Esophagus muscularis mucosa (tissue), 4 donors: ENCODE measurements at regions not wholly inside any gene's neighbourhood (a gene's known extent, or its start where the extent isn't known, plus 50 kb on each side); places are given as distances from the start of the nearest gene placed in this dataset.

Experiments used
- DNase-seq: peaks from one replicate; pipeline ENCODE4 v3.0.0-alpha.2; 2017; ENCODE audit errors: extremely low spot score
- H3K27ac ChIP-seq, 4 donors: fragments of 200-600 bp; sonication (generic); replicated peaks in 1 of 4; 1 replicate in 3 of 4; 2 replicates in 1 of 4; pipeline ENCODE4 v1.5.1; 2016 to 2019; ENCODE audit warnings: mild to moderate bottlenecking in 1 of 4
- H3K27me3 ChIP-seq, 4 donors: fragments of 200-600 bp; sonication (generic); one replicate each; pipeline versions ENCODE4 v1.5.1 to v1.6.0; 2016 to 2019
- H3K36me3 ChIP-seq, 4 donors: fragments of 200-600 bp; sonication (generic); one replicate each; pipeline ENCODE4 v1.5.1; 2016 to 2019
- H3K4me1 ChIP-seq, 4 donors: fragments of 200-600 bp; sonication (generic); one replicate each; pipeline ENCODE4 v1.5.1; 2016 to 2019
- H3K4me3 ChIP-seq, 4 donors: fragments of 200-600 bp; sonication (generic); 1 replicate in 2 of 4; 2 replicates in 2 of 4; pipeline ENCODE4 v1.5.1; 2016 to 2019; ENCODE audit warnings: mild to moderate bottlenecking in 4 of 4, moderate library complexity in 1 of 4
- H3K9me3 ChIP-seq, 4 donors: fragments of 200-600 bp; sonication (generic); 1 replicate in 3 of 4; 2 replicates in 1 of 4; pipeline ENCODE4 v1.5.1; 2016 to 2019
- EP300 ChIP-seq: sonication (generic); formaldehyde crosslinking; IDR thresholded peaks from one replicate; pipeline ENCODE4 v1.6.1; 2017; ENCODE audit warnings: antibody characterized with exemption
- POLR2A ChIP-seq: fragments of 450-650 bp; IDR thresholded peaks from one replicate; pipeline ENCODE4 v1.6.1; 2017; ENCODE audit warnings: antibody characterized with exemption, moderate library complexity, mild to moderate bottlenecking, low read depth
- POLR2AphosphoS5 ChIP-seq, 2 donors: sonication (generic); formaldehyde crosslinking; IDR thresholded peaks; one replicate each; pipeline ENCODE4 v1.6.1; 2017; ENCODE audit warnings: antibody characterized with exemption in 2 of 2
- WGBS: methylation state at CpG from one replicate; pipeline ENCODE4 v1.1.5; 2018; 5-methylcytosine and 5-hydroxymethylcytosine counted together
- intact Hi-C: fragments of 100-400 bp; cut with DNase I; formaldehyde crosslinking; loops from one replicate; pipeline ENCODE4 v1.15.1; 2023
- TF ChIP-seq, protein P1 (sequence below), 3 experiments: fragments of 200-600 bp in 2 of 3; fragments of 450-650 bp in 1 of 3; sonication (generic) in 2 of 3; IDR thresholded peaks; one replicate each; pipeline ENCODE4 v1.5.1; 2017 to 2019; ENCODE audit warnings: antibody characterized with exemption in 3 of 3, mild to moderate bottlenecking in 2 of 3, moderate library complexity in 1 of 3

DNA sequence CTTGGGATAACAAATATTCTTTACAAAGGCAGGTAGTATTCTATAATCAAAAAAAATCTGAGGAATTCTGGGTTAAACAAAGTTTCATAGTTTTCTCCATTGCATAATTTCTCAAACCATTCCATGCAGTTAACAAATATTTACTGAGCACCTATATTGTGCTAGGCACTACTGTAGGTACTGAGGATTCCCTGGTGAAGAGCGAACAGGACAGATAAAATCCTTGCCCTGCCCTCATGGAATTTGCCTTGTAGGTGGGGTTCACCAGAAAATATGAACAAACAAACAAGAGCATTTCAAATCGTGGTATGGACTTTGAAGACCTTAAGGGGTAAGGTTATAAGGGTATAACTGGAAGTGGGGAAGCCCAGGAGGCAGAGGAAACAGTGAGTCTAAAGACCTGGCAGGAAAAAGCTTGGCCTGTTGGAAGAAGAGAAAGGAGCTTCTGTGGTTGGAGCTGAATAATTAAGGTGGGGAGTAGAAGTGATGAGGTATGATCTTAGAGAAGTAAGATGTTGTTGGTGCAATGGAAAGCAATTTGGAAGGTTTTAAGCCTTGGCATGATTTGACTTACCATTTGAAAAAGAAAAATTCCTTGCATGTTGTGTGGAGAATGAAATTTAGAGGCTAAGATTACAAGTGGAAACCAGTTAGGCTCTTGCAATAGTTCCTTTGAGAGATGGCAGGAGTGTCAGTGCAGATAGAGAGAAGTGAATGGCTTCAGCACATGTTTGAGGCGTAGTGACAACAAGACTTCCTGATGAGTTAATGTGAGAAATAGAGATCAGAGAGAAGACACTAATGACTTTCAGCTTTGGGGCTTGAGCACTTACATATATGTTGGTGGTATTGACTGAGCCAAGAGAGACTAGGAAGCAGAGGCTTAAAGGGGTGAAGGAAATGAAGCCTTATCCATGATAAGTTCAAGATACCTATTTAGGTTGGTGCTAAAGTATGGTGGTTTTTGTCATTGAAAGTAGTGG, 55.7 kb upstream of the PICALM start:
- WGBS = 88% methylated on average over 3 of the region's 3 CpGs
- intact Hi-C loops = loop anchor here (10.0 kb wide), 1 partner anchor 60 kb away; the partner anchor contains the start of gene PICALM
- H3K27ac ChIP-seq = no peak overlapping the region
- no peak overlapping the region for H3K4me3 ChIP-seq
- no peaks in the 10 kb centered on the region for H3K27me3 ChIP-seq
- no peaks in the 10 kb centered on the region for H3K36me3 ChIP-seq
- no peak for DNase-seq
- H3K4me1 ChIP-seq = peaks cover 0 to 11% (median 7%) of the 10 kb centered on the region in 4 donors
- H3K9me3 ChIP-seq = no peaks in the 10 kb centered on the region
- TF ChIP-seq POLR2AphosphoS5 (IDR thresholded peaks at IDR 0.05) = no peak
- TF ChIP-seq POLR2A = no peak
- TF ChIP-seq, protein P1, sequence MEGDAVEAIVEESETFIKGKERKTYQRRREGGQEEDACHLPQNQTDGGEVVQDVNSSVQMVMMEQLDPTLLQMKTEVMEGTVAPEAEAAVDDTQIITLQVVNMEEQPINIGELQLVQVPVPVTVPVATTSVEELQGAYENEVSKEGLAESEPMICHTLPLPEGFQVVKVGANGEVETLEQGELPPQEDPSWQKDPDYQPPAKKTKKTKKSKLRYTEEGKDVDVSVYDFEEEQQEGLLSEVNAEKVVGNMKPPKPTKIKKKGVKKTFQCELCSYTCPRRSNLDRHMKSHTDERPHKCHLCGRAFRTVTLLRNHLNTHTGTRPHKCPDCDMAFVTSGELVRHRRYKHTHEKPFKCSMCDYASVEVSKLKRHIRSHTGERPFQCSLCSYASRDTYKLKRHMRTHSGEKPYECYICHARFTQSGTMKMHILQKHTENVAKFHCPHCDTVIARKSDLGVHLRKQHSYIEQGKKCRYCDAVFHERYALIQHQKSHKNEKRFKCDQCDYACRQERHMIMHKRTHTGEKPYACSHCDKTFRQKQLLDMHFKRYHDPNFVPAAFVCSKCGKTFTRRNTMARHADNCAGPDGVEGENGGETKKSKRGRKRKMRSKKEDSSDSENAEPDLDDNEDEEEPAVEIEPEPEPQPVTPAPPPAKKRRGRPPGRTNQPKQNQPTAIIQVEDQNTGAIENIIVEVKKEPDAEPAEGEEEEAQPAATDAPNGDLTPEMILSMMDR (IDR thresholded peaks at IDR 0.05) = no peak
- TF ChIP-seq EP300 = no peak

GRCh38 chr11:86122773-86123172, 53.9 kb upstream of the PICALM start:
- Histone ChIP-seq H3K27ac (no peak overlapping the region), H3K27me3 (no peaks in the 10 kb centered on the region), H3K4me1 (peaks cover 0 to 27% (median 21%) of the 10 kb centered on the region in 4 donors), H3K36me3 (no peaks in the 10 kb centered on the region), H3K4me3 (no peak overlapping the region), H3K9me3 (no peaks in the 10 kb centered on the region)
- WGBS = 100% methylated on average over 1 of the region's 1 CpG
- DNase-seq = no peak
- intact Hi-C loops = loop anchor here (10.0 kb wide), 1 partner anchor 58 kb away; the partner anchor contains the start of gene PICALM
- TF ChIP-seq POLR2A (no peak), EP300 (no peak), POLR2AphosphoS5 (IDR thresholded peaks at IDR 0.05) (no peak)
- TF ChIP-seq, protein P1 (IDR thresholded peaks at IDR 0.05) = no peak

GRCh38 chr11:86120807-86121206, 51.9 kb upstream of the PICALM start:
- H3K36me3 ChIP-seq = no peaks in the 10 kb centered on the region
- 97% methylated on average over 2 of the region's 2 CpGs for WGBS
- H3K27me3 ChIP-seq = no peaks in the 10 kb centered on the region
- no peak for DNase-seq
- H3K4me1 ChIP-seq = peaks cover 0 to 47% (median 40%) of the 10 kb centered on the region in 4 donors
- intact Hi-C loops = loop anchor here (10.0 kb wide), 1 partner anchor 56 kb away; the partner anchor contains the start of gene PICALM
- no peak overlapping the region for H3K27ac ChIP-seq
- TF ChIP-seq, protein P1 (IDR thresholded peaks at IDR 0.05) = no peak
- no peak for TF ChIP-seq EP300
- no peak for TF ChIP-seq POLR2AphosphoS5 (IDR thresholded peaks at IDR 0.05)
- no peak for TF ChIP-seq POLR2A
- no peaks in the 10 kb centered on the region for H3K9me3 ChIP-seq
- no peak overlapping the region for H3K4me3 ChIP-seq

DNA sequence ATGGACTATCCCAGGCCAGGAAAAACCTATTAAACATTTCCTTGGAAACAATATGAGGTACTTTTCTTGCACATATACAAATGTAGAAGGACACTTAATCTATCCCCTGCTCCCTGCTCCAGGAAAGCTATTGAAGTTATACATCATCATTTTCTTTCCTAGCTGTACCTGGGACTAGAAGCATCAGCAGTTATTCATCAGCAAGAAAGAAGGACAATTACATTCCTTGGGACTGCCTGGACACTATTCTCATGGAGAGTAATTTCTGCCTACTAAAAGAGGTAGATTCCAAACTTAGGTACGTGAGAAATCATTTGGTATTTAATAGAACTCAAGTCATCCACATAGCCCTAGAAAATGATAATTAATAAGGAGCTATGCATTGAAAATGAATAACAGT, 51.0 kb upstream of the PICALM start:
- Histone ChIP-seq H3K27me3 (no peaks in the 10 kb centered on the region), H3K4me1 (peaks cover 0 to 52% (median 46%) of the 10 kb centered on the region in 4 donors), H3K9me3 (no peaks in the 10 kb centered on the region), H3K4me3 (no peak overlapping the region), H3K36me3 (no peaks in the 10 kb centered on the region), H3K27ac (no peak overlapping the region)
- no peak for DNase-seq
- WGBS = 96% methylated on average over 1 of the region's 1 CpG
- intact Hi-C loops = loop anchor here (1.0 to 10.0 kb wide), 2 partner anchors 31 to 55 kb away; partner anchors contain the start of gene PICALM
- TF ChIP-seq, protein P1 (IDR thresholded peaks at IDR 0.05) = no peak
- TF ChIP-seq POLR2A (no peak), EP300 (no peak), POLR2AphosphoS5 (IDR thresholded peaks at IDR 0.05) (no peak)
